Upper lobe of left lung (tissue), 6 donors: ENCODE measurements at regions not wholly inside any gene's neighbourhood (a gene's known extent, or its start where the extent isn't known, plus 50 kb on each side); places are given as distances from the start of the nearest gene placed in this dataset.
A peak's percentile ranks its signal among the peaks of the same experiment; 100 is the strongest.

Source experiments
- ATAC-seq, 2 donors: fragments of 200-7000 bp; cut with Tn5 transposase; one replicate each; pipeline ENCODE4 v1.9.1; 2022; ENCODE audit warnings: mild to moderate bottlenecking in 2 of 2, moderate library complexity in 2 of 2; ENCODE audit not compliant: low FRiP score in 2 of 2
- DNase-seq, 2 donors: peaks; one replicate each; pipeline ENCODE4 v3.0.0-alpha.2; 2019 to 2020
- H3K27ac ChIP-seq, 4 donors: fragments of 200-600 bp; sonication (generic); one replicate each; pipeline ENCODE4 v1.5.1; 2016 to 2019
- H3K27me3 ChIP-seq, 4 donors: fragments of 200-600 bp; sonication (generic); one replicate each; pipeline ENCODE4 v1.5.1; 2017 to 2019
- H3K36me3 ChIP-seq, 4 donors: fragments of 200-600 bp; sonication (generic); one replicate each; pipeline ENCODE4 v1.5.1; 2016 to 2019
- H3K4me1 ChIP-seq, 4 donors: fragments of 200-600 bp; sonication (generic); one replicate each; pipeline ENCODE4 v1.5.1; 2018 to 2019
- H3K4me3 ChIP-seq, 4 donors: fragments of 200-600 bp; sonication (generic); one replicate each; pipeline ENCODE4 v1.5.1; 2017 to 2019; ENCODE audit warnings: mild to moderate bottlenecking in 2 of 4, moderate library complexity in 1 of 4
- H3K9me3 ChIP-seq, 4 donors: fragments of 200-600 bp; sonication (generic); one replicate each; pipeline ENCODE4 v1.5.1; 2018 to 2019
- EP300 ChIP-seq, 4 donors: sonication (generic); formaldehyde crosslinking; IDR thresholded peaks; one replicate each; pipeline ENCODE4 v1.5.1; 2017; ENCODE audit warnings: antibody characterized with exemption in 4 of 4, control low read depth in 2 of 4
- POLR2A ChIP-seq, 4 donors: fragments of 450-650 bp; IDR thresholded peaks; one replicate each; pipeline ENCODE4 v1.5.1; 2016 to 2017; ENCODE audit warnings: antibody characterized with exemption in 4 of 4, mild to moderate bottlenecking in 2 of 4
- POLR2AphosphoS5 ChIP-seq, 2 donors: sonication (generic); formaldehyde crosslinking; IDR thresholded peaks; one replicate each; pipeline ENCODE4 v1.5.1; 2017; ENCODE audit warnings: antibody characterized with exemption in 2 of 2
- WGBS, 2 donors: methylation state at CpG; one replicate each; pipeline ENCODE4 v1.1.5; 2017 to 2018; 5-methylcytosine and 5-hydroxymethylcytosine counted together
- TF ChIP-seq, protein P1 (sequence below), 6 experiments: fragments of 450-650 bp in 4 of 6; fragments of 200-600 bp in 2 of 6; sonication (generic) in 2 of 6; IDR thresholded peaks; one replicate each; pipeline ENCODE4 v1.5.1; 2016 to 2019; ENCODE audit warnings: antibody characterized with exemption in 6 of 6
- donor health status: DM: no; HTN: no; CAD: no; lungs with moderate emphysema.
- donor health status: DM: no; HTN: yes; CAD: no; lungs with severe emphysema.

DNA sequence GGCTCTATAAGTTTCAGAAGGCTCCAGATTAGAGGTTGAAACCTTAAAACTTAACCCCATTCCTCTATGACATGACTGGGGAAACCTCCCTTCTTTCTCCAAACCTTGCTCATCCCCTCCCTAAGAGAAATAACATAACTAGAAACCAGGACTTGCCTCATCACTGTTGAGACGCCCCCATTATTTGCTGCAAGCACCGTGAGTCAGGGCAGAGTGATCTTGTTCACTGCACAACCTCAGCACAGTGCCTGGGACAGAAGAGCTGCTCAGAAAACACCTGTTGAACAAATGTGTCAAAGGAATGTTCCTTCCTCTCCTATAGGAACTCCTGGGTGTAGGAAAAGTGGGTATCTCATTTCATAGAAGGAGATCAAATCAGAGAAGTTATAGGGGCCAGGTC lies 132.7 kb upstream of the CTAGE1 start:
- DNase-seq = no peak
- no peak overlapping the region for H3K4me3 ChIP-seq
- H3K36me3 ChIP-seq = no peaks in the 10 kb centered on the region
- H3K27ac ChIP-seq = no peak overlapping the region
- no peak for ATAC-seq
- no peaks in the 10 kb centered on the region for H3K4me1 ChIP-seq
- no peaks in the 10 kb centered on the region for H3K9me3 ChIP-seq
- no peaks in the 10 kb centered on the region for H3K27me3 ChIP-seq
- TF ChIP-seq, protein P1, sequence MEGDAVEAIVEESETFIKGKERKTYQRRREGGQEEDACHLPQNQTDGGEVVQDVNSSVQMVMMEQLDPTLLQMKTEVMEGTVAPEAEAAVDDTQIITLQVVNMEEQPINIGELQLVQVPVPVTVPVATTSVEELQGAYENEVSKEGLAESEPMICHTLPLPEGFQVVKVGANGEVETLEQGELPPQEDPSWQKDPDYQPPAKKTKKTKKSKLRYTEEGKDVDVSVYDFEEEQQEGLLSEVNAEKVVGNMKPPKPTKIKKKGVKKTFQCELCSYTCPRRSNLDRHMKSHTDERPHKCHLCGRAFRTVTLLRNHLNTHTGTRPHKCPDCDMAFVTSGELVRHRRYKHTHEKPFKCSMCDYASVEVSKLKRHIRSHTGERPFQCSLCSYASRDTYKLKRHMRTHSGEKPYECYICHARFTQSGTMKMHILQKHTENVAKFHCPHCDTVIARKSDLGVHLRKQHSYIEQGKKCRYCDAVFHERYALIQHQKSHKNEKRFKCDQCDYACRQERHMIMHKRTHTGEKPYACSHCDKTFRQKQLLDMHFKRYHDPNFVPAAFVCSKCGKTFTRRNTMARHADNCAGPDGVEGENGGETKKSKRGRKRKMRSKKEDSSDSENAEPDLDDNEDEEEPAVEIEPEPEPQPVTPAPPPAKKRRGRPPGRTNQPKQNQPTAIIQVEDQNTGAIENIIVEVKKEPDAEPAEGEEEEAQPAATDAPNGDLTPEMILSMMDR (IDR thresholded peaks at IDR 0.05) = no peak
- TF ChIP-seq POLR2AphosphoS5 (IDR thresholded peaks at IDR 0.05) = no peak
- no peak for TF ChIP-seq EP300 (IDR thresholded peaks at IDR 0.05)
- TF ChIP-seq POLR2A (IDR thresholded peaks at IDR 0.05) = no peak
- 81 to 86% methylated on average over 2 of the region's 2 CpGs for WGBS, 2 donors

DNA sequence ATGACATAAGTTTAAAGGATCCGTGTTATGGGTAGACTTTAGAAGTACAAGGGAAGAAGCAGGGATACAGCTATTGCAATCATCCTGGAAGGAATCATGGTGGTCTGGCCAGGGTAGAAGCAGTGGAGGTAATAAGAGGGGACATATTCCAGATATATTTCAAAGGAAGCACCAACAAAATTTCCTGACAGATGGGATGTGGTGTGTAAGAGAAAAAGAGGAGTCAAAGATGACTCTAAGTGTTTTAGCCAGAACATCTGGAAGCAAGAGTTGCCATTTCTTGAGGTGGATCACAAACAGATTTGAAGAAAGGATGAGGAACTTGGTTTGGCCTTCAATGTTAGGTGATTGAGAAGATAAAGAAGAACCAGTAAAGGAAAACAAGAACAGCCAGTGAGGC lies 133.1 kb upstream of the CTAGE1 start:
- TF ChIP-seq POLR2AphosphoS5 (IDR thresholded peaks at IDR 0.05) (no peak), EP300 (IDR thresholded peaks at IDR 0.05) (no peak), POLR2A (IDR thresholded peaks at IDR 0.05) (no peak)
- TF ChIP-seq, protein P1 (IDR thresholded peaks at IDR 0.05) = no peak
- Histone ChIP-seq H3K4me3 (no peak overlapping the region), H3K36me3 (no peaks in the 10 kb centered on the region), H3K27ac (no peak overlapping the region), H3K27me3 (no peaks in the 10 kb centered on the region), H3K4me1 (no peaks in the 10 kb centered on the region), H3K9me3 (no peaks in the 10 kb centered on the region)
- ATAC-seq (no peak), DNase-seq (no peak)
- 96 to 100% methylated on average over 1 of the region's 1 CpG for WGBS, 2 donors

DNA sequence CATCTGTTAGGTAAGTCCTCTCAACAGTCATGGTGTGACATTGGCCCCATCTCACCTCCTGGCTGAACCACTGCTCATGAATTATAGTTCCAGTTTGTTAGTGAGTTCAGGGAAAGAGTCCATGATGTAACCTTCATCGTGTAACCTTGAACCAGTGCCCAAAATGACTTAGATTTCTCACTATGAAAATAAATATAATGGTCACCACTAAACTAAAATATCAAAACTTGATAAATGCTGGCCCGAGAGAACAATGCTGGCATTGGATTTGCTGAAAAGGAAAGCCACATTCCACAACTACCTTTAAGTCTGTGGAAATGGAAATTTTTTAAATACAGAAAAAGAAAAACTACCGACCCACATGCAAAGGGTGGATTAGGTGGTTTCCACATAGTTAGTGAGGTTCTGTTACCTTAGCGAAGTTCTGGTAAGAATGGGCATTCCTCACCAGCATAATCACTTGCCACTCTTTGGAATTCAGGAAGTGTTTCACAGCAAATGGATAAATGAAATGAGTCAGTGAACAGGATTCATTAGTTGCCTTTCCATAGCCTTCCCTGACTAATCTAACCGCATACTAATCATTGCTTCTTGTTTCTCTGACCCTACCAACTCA lies 133.9 kb upstream of the CTAGE1 start:
- peaks cover 0 to 1% (median 0%) of the 10 kb centered on the region in 4 donors for H3K4me1 ChIP-seq
- no peak for DNase-seq
- H3K36me3 ChIP-seq = no peaks in the 10 kb centered on the region
- ATAC-seq = peak in 1 of 2 donors; percentile 35
- H3K27ac ChIP-seq = no peak overlapping the region
- no peaks in the 10 kb centered on the region for H3K27me3 ChIP-seq
- 68 to 74% methylated on average over 5 of the region's 5 CpGs for WGBS, 2 donors
- TF ChIP-seq EP300 (IDR thresholded peaks at IDR 0.05) (no peak), POLR2A (IDR thresholded peaks at IDR 0.05) (no peak), POLR2AphosphoS5 (IDR thresholded peaks at IDR 0.05) (no peak)
- TF ChIP-seq, protein P1 (IDR thresholded peaks at IDR 0.05) = no peak
- H3K4me3 ChIP-seq = no peak overlapping the region
- H3K9me3 ChIP-seq = no peaks in the 10 kb centered on the region

DNA sequence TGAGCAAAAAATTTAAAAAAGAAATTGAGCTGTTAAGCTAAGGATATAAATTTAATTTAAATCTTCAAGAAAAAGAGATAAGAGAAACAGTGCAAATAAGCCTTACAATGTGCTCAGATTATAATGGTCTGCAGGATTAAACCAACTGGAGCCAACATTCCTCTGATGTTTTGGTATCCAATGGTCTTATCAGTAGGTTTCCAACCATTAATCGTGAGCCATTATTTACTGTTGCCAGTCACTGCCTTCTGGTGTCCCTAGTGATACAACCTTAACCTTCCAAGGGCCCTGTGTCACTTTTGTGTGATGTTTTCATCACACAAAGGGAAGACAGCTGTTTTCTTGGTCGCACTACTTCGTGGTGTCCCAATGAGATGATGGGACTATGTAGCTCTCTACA lies 134.5 kb upstream of the CTAGE1 start:
- ATAC-seq (no peak), DNase-seq (no peak)
- H3K36me3 ChIP-seq = no peaks in the 10 kb centered on the region
- no peak overlapping the region for H3K4me3 ChIP-seq
- H3K27ac ChIP-seq = no peak overlapping the region
- peaks cover 0 to 3% (median 0%) of the 10 kb centered on the region in 4 donors for H3K4me1 ChIP-seq
- 65 to 69% methylated on average over 3 of the region's 3 CpGs for WGBS, 2 donors
- H3K9me3 ChIP-seq = no peaks in the 10 kb centered on the region
- TF ChIP-seq, protein P1 (IDR thresholded peaks at IDR 0.05) = no peak
- TF ChIP-seq POLR2AphosphoS5 (IDR thresholded peaks at IDR 0.05) (no peak), POLR2A (IDR thresholded peaks at IDR 0.05) (no peak), EP300 (IDR thresholded peaks at IDR 0.05) (no peak)
- H3K27me3 ChIP-seq = no peaks in the 10 kb centered on the region

DNA sequence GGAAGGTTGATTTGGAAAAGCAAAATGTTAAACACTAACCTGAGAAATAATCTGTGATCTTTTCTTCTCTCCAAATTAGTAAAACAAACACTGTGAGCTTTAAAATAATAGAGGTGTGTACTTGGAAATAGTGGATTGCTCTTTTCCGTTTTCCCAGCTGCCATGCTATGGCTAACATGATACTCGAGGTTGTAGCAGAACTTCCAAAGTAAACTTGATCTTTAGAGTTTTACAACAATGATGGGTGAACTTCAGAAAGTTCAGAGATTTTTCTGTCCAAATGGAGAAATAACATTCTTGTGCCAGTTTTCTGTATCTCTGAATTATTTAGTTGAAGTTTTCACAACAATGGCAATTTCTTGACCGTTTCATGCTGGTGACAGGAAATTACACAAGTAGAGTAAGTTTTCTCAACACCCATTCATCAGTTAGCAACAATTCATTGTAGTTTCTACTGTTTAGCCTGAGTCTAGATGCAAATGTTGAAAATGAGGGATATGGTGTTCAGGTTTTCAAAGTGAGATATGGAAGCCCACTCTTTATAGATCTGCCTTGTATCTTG lies 135.3 kb upstream of the CTAGE1 start:
- no peaks in the 10 kb centered on the region for H3K36me3 ChIP-seq
- no peaks in the 10 kb centered on the region for H3K27me3 ChIP-seq
- no peak overlapping the region for H3K27ac ChIP-seq
- DNase-seq = no peak
- no peaks in the 10 kb centered on the region for H3K9me3 ChIP-seq
- H3K4me3 ChIP-seq = no peak overlapping the region
- 77 to 81% methylated on average over 3 of the region's 3 CpGs for WGBS, 2 donors
- TF ChIP-seq, protein P1 (IDR thresholded peaks at IDR 0.05) = no peak
- TF ChIP-seq POLR2A (IDR thresholded peaks at IDR 0.05) (no peak), POLR2AphosphoS5 (IDR thresholded peaks at IDR 0.05) (no peak), EP300 (IDR thresholded peaks at IDR 0.05) (no peak)
- peaks cover 0 to 3% (median under 1%) of the 10 kb centered on the region in 4 donors for H3K4me1 ChIP-seq
- no peak for ATAC-seq
